ENCODE measurements at regions not wholly inside any gene's neighbourhood (a gene's known extent, or its start where the extent isn't known, plus 50 kb on each side); places are given as distances from the start of the nearest gene placed in this dataset.
"Not testable (repeated sequence)": the region's sequence is repeated elsewhere in the genome, so short reads cannot be mapped to it uniquely, and the experiment has no call there.

GRCh38 chr13:54004026-54004699 lies 975.5 kb downstream of the OLFM4 start:
- no peak for DNase-seq

- no peak for DNase-seq
Observed at GRCh38 chr13:54016542-54016941, 987.9 kb downstream of the OLFM4 start.

GRCh38 chr13:54018485-54018884 lies 989.9 kb downstream of the OLFM4 start:
- DNase-seq, result no peak

GRCh38 chr13:54029226-54029625 lies 1000.6 kb downstream of the OLFM4 start:
- no peak for DNase-seq

GRCh38 chr13:54029720-54030119 lies 1001.1 kb downstream of the OLFM4 start:
- DNase-seq, result no peak

- no peak for DNase-seq
Observed at GRCh38 chr13:54033323-54033861, 1004.8 kb downstream of the OLFM4 start.

GRCh38 chr13:54034047-54034446 lies 1005.4 kb downstream of the OLFM4 start:
- DNase-seq, result no peak

GRCh38 chr13:54057416-54057815 lies 1028.8 kb downstream of the OLFM4 start:
- not testable (repeated sequence) for DNase-seq

GRCh38 chr13:54069958-54070357 lies 1041.3 kb downstream of the OLFM4 start:
- not testable (repeated sequence) for DNase-seq

- no peak for DNase-seq
Observed at GRCh38 chr13:54077569-54077968, 1049.0 kb downstream of the OLFM4 start.

- no peak for DNase-seq
Observed at GRCh38 chr13:54078271-54078870, 1049.8 kb downstream of the OLFM4 start.

GRCh38 chr13:54082309-54082708 lies 1053.7 kb downstream of the OLFM4 start:
- not testable (repeated sequence) for DNase-seq

- DNase-seq, result no peak
Observed at GRCh38 chr13:54091884-54092283, 1063.3 kb downstream of the OLFM4 start.

- no peak for DNase-seq
Observed at GRCh38 chr13:54092686-54093085, 1064.1 kb downstream of the OLFM4 start.

- DNase-seq, result no peak
Observed at GRCh38 chr13:54110597-54110996, 1082.0 kb downstream of the OLFM4 start.

- DNase-seq, result no peak
Observed at GRCh38 chr13:54124700-54125099, 1096.1 kb downstream of the OLFM4 start.

- not testable (repeated sequence) for DNase-seq
Observed at GRCh38 chr13:54130931-54131330, 1102.3 kb downstream of the OLFM4 start.

- not testable (repeated sequence) for DNase-seq
Observed at GRCh38 chr13:54131433-54131832, 1102.8 kb downstream of the OLFM4 start.

GRCh38 chr13:54132127-54132526 lies 1103.5 kb downstream of the OLFM4 start:
- not testable (repeated sequence) for DNase-seq

- not testable (repeated sequence) for DNase-seq
Observed at GRCh38 chr13:54132720-54133119, 1104.1 kb downstream of the OLFM4 start.

- no peak for DNase-seq
Observed at GRCh38 chr13:54133746-54134145, 1105.1 kb downstream of the OLFM4 start.

GRCh38 chr13:54144828-54145227 lies 1116.2 kb downstream of the OLFM4 start:
- no peak for DNase-seq

GRCh38 chr13:54150851-54151250 lies 1122.2 kb downstream of the OLFM4 start:
- DNase-seq, result no peak

GRCh38 chr13:54162069-54162468 lies 1133.5 kb downstream of the OLFM4 start:
- DNase-seq, result no peak
